ENCODE measurements at regions not wholly inside any gene's neighbourhood (a gene's known extent, or its start where the extent isn't known, plus 50 kb on each side); places are given as distances from the start of the nearest gene placed in this dataset.

DNA sequence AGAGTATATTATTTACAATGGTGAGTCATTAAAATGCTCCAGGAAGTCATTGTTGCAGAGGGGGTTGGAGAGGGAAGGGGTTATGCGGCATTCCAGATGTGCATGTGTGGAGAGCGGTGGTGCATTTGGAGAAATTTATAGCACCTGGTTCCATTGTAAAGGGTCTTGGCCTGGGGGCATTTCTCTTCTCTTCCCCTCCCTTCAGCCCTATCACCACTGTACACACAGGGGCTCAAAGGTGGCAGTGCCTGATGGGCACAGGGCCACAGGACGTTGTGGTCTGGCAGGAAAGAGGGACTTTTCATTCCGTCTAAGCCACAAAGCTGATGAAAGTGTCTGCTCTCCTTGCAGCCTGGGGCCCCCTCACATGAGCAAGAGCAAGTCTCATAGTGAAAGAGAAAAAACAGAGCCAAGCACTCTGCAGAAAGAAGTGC is 442.4 kb upstream of the ZNF462 start:
- TF ChIP-seq, protein P1, sequence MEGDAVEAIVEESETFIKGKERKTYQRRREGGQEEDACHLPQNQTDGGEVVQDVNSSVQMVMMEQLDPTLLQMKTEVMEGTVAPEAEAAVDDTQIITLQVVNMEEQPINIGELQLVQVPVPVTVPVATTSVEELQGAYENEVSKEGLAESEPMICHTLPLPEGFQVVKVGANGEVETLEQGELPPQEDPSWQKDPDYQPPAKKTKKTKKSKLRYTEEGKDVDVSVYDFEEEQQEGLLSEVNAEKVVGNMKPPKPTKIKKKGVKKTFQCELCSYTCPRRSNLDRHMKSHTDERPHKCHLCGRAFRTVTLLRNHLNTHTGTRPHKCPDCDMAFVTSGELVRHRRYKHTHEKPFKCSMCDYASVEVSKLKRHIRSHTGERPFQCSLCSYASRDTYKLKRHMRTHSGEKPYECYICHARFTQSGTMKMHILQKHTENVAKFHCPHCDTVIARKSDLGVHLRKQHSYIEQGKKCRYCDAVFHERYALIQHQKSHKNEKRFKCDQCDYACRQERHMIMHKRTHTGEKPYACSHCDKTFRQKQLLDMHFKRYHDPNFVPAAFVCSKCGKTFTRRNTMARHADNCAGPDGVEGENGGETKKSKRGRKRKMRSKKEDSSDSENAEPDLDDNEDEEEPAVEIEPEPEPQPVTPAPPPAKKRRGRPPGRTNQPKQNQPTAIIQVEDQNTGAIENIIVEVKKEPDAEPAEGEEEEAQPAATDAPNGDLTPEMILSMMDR (IDR thresholded peaks at IDR 0.05; ENCODE audit: low read depth, low read length), result no peak
- TF ChIP-seq POLR2A (IDR thresholded peaks at IDR 0.05; ENCODE audit: extremely low read depth, insufficient read length), result no peak
- TF ChIP-seq MYC (IDR thresholded peaks at IDR 0.05; ENCODE audit: low read depth, low read length), result no peak
- TF ChIP-seq, protein P2, sequence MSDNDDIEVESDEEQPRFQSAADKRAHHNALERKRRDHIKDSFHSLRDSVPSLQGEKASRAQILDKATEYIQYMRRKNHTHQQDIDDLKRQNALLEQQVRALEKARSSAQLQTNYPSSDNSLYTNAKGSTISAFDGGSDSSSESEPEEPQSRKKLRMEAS (IDR thresholded peaks at IDR 0.05; ENCODE audit: low read depth, low read length), result no peak

Data from NB4 (cell line).